IMR-90 (cell line): ENCODE measurements at regions not wholly inside any gene's neighbourhood (a gene's known extent, or its start where the extent isn't known, plus 50 kb on each side); places are given as distances from the start of the nearest gene placed in this dataset.

ENCODE experiments used
- ATAC-seq: fragments of 200-7000 bp; cut with Tn5 transposase; 2 replicates; pipeline ENCODE4 v1.9.1; 2020; ENCODE audit warnings: low read depth, mild to moderate bottlenecking, moderate library complexity
- BruUV-seq: library from RNA; stranded (reverse); fragments of 400-500 nt; replicated peaks from 2 replicates; lab custom pipeline; 2021; lab: Mats Ljungman, UMichigan
- CTCF ChIA-PET: fragments of 300-600 bp; formaldehyde crosslinking; extraction: SDS; loops from one replicate; lab custom pipeline; 2021; ENCODE audit warnings: antibody characterized with exemption; lab: Yijun Ruan, JAX
- POLR2A ChIA-PET: fragments of 300-600 bp; sonication (Branson Sonifier 250); formaldehyde crosslinking; loops from one replicate; lab custom pipeline; 2022; ENCODE audit warnings: antibody characterized with exemption; ENCODE audit not compliant: unreplicated experiment; lab: Charles Lee
- DNase-seq: peaks from one replicate; pipeline ENCODE4 v3.0.0; 2013
- H2AFZ ChIP-seq: replicated peaks from 2 replicates; pipeline ENCODE3; 2013; ENCODE audit warnings: low read length, mild to moderate bottlenecking; ENCODE audit not compliant: poor library complexity
- H2AK5ac ChIP-seq: 2 replicates; pipeline ENCODE4 v1.6.1; 2013; ENCODE audit warnings: low read depth, low read length, inconsistent platforms
- H2AK9ac ChIP-seq: replicated peaks from 2 replicates; pipeline ENCODE3; 2013; ENCODE audit warnings: mild to moderate bottlenecking, low read depth, low read length, moderate library complexity; ENCODE audit not compliant: poor library complexity
- H2BK120ac ChIP-seq: 2 replicates; pipeline ENCODE4 v1.6.1; 2013; ENCODE audit warnings: low read depth, low read length, inconsistent platforms
- H2BK15ac ChIP-seq: 3 replicates; pipeline ENCODE4 v1.6.1; 2013; ENCODE audit warnings: low read depth, low read length, inconsistent platforms
- H2BK20ac ChIP-seq: 2 replicates; pipeline ENCODE4 v1.6.1; 2013; ENCODE audit warnings: low read depth, mild to moderate bottlenecking, inconsistent platforms, low read length, moderate library complexity
- H2BK5ac ChIP-seq: 2 replicates; pipeline ENCODE4 v1.6.1; 2013; ENCODE audit warnings: mild to moderate bottlenecking, low read depth, low read length, inconsistent platforms; ENCODE audit not compliant: poor library complexity, severe bottlenecking
- H3K14ac ChIP-seq: replicated peaks from 2 replicates; pipeline ENCODE4 v1.6.1; 2013; ENCODE audit warnings: low read depth, low read length, inconsistent platforms
- H3K18ac ChIP-seq: 2 replicates; pipeline ENCODE4 v1.6.1; 2013; ENCODE audit warnings: low read depth, low read length, control low read depth
- H3K23ac ChIP-seq: 2 replicates; pipeline ENCODE4 v1.6.1; 2013; ENCODE audit warnings: low read depth, low read length, inconsistent platforms
- H3K27ac ChIP-seq: 2 replicates; pipeline ENCODE4 v1.5.1; 2013; ENCODE audit warnings: mild to moderate bottlenecking, control low read depth, low read length; ENCODE audit not compliant: insufficient read depth
- H3K27me3 ChIP-seq: 2 replicates; pipeline ENCODE4 v1.6.1; 2013; ENCODE audit warnings: low read length; ENCODE audit not compliant: control insufficient read depth, insufficient read depth
- H3K36me3 ChIP-seq: 2 replicates; pipeline ENCODE4 v1.6.1; 2013; ENCODE audit warnings: low read length, mixed read lengths; ENCODE audit not compliant: control insufficient read depth, insufficient read depth
- H3K4ac ChIP-seq: 2 replicates; pipeline ENCODE4 v1.6.1; 2013; ENCODE audit warnings: low read depth, low read length, inconsistent platforms
- H3K4me1 ChIP-seq: 2 replicates; pipeline ENCODE4 v1.6.1; 2013; ENCODE audit warnings: low read length, mixed read lengths; ENCODE audit not compliant: control insufficient read depth, insufficient read depth
- H3K4me2 ChIP-seq: 2 replicates; pipeline ENCODE4 v1.6.1; 2013; ENCODE audit warnings: low read depth, mild to moderate bottlenecking, control low read depth, low read length, moderate library complexity
- H3K4me3 ChIP-seq: 2 replicates; pipeline ENCODE4 v1.5.1; 2013; ENCODE audit warnings: low read depth, mild to moderate bottlenecking, control low read depth, low read length, moderate library complexity; ENCODE audit not compliant: insufficient read depth
- H3K56ac ChIP-seq: 2 replicates; pipeline ENCODE4 v1.6.1; 2013; ENCODE audit warnings: low read length, inconsistent platforms; ENCODE audit not compliant: insufficient read depth; ENCODE audit errors: extremely low read depth
- H3K79me1 ChIP-seq, 2 experiments: 2 replicates each; pipeline ENCODE4 v1.6.1; 2013; ENCODE audit warnings: low read length in 2 of 2, inconsistent platforms in 1 of 2, low read depth in 1 of 2
- H3K9ac ChIP-seq: 2 replicates; pipeline ENCODE4 v1.6.1; 2013; ENCODE audit warnings: low read depth, low read length, control low read depth
- H3K9me1 ChIP-seq: 2 replicates; pipeline ENCODE4 v1.6.1; 2013; ENCODE audit warnings: low read length, inconsistent platforms; ENCODE audit not compliant: insufficient read depth
- H3K9me3 ChIP-seq: 2 replicates; pipeline ENCODE4 v1.6.1; 2013; ENCODE audit warnings: low read length; ENCODE audit not compliant: control insufficient read depth, insufficient read depth
- H4K20me1 ChIP-seq: 2 replicates; pipeline ENCODE4 v1.6.1; 2013; ENCODE audit warnings: low read length, inconsistent platforms; ENCODE audit not compliant: insufficient read depth
- H4K5ac ChIP-seq: 2 replicates; pipeline ENCODE4 v1.6.1; 2013; ENCODE audit warnings: mild to moderate bottlenecking, low read depth, low read length, control low read depth
- H4K8ac ChIP-seq, 2 experiments: 2 replicates each; pipeline ENCODE4 v1.6.1; 2013; ENCODE audit warnings: low read depth in 2 of 2, low read length in 2 of 2, control low read depth in 1 of 2, inconsistent platforms in 1 of 2
- H4K91ac ChIP-seq: 2 replicates; pipeline ENCODE4 v1.6.1; 2013; ENCODE audit warnings: low read depth, low read length, inconsistent platforms; ENCODE audit not compliant: insufficient read depth
- BHLHE40 ChIP-seq: fragments of 150-350 bp; IDR thresholded peaks from 2 replicates; pipeline ENCODE4 v1.6.1; 2016; ENCODE audit warnings: mild to moderate bottlenecking, low read depth, low read length
- CEBPB ChIP-seq: IDR thresholded peaks from 2 replicates; pipeline ENCODE4 v1.6.1; 2012; ENCODE audit warnings: low read depth, low read length, improper control_type of control experiment
- CHD1 ChIP-seq: IDR thresholded peaks from 2 replicates; pipeline ENCODE4 v1.6.1; 2012; ENCODE audit warnings: low read depth, low read length, improper control_type of control experiment
- CTCF ChIP-seq: conservative IDR thresholded peaks from 2 replicates; pipeline ENCODE4 v1.5.1; 2012; ENCODE audit warnings: mild to moderate bottlenecking, low read depth, low read length, improper control_type of control experiment
- ELK1 ChIP-seq: fragments of 150-350 bp; IDR thresholded peaks from 2 replicates; pipeline ENCODE4 v1.6.1; 2016; ENCODE audit warnings: low read depth, mild to moderate bottlenecking, low read length, moderate library complexity, borderline replicate concordance
- FOS ChIP-seq: fragments of 150-350 bp; IDR thresholded peaks from 2 replicates; pipeline ENCODE4 v1.6.1; 2016; ENCODE audit warnings: low read depth, low read length
- MAFK ChIP-seq: IDR thresholded peaks from 2 replicates; pipeline ENCODE4 v1.6.1; 2012; ENCODE audit warnings: low read depth, low read length, improper control_type of control experiment
- MAZ ChIP-seq: IDR thresholded peaks from 2 replicates; pipeline ENCODE4 v1.6.1; 2012; ENCODE audit warnings: low read depth, mild to moderate bottlenecking, low read length, improper control_type of control experiment, moderate library complexity, borderline replicate concordance
- MXI1 ChIP-seq: IDR thresholded peaks from 2 replicates; pipeline ENCODE4 v1.6.1; 2012; ENCODE audit warnings: low read depth, mild to moderate bottlenecking, low read length, moderate library complexity, borderline replicate concordance
- NFE2L2 ChIP-seq: fragments of 150-350 bp; IDR thresholded peaks from 2 replicates; pipeline ENCODE4 v1.6.1; 2016; ENCODE audit warnings: low read depth, mild to moderate bottlenecking, low read length
- POLR2A ChIP-seq: IDR thresholded peaks from 2 replicates; pipeline ENCODE4 v1.6.1; 2012; ENCODE audit warnings: mild to moderate bottlenecking, low read depth, low read length
- RAD21 ChIP-seq: IDR thresholded peaks from 2 replicates; pipeline ENCODE4 v1.6.1; 2012; ENCODE audit warnings: low read length, improper control_type of control experiment
- RCOR1 ChIP-seq: IDR thresholded peaks from 2 replicates; pipeline ENCODE4 v1.6.1; 2012; ENCODE audit warnings: mild to moderate bottlenecking, low read length, improper control_type of control experiment; ENCODE audit not compliant: insufficient replicate concordance
- RFX5 ChIP-seq: IDR thresholded peaks from 2 replicates; pipeline ENCODE4 v1.8.0; 2012; ENCODE audit warnings: low read depth, mild to moderate bottlenecking, low read length, moderate library complexity
- SMC3 ChIP-seq: fragments of 150-350 bp; IDR thresholded peaks from 2 replicates; pipeline ENCODE4 v1.6.1; 2016; ENCODE audit warnings: low read depth, mild to moderate bottlenecking, antibody characterized with exemption, low read length, moderate library complexity
- USF2 ChIP-seq: fragments of 150-350 bp; IDR thresholded peaks from 2 replicates; pipeline ENCODE4 v1.6.1; 2017; ENCODE audit warnings: mild to moderate bottlenecking, antibody characterized with exemption, low read length, low read depth
- WGBS, 2 experiments: methylation state at CpG; one replicate each; pipeline versions ENCODE4 v1.1.5 to v1.1.7; 2013; ENCODE audit warnings: missing lambda C conversion rate in 2 of 2; ENCODE audit not compliant: insufficient read length in 1 of 2; ENCODE audit errors: extremely low coverage in 2 of 2; 5-methylcytosine and 5-hydroxymethylcytosine counted together
- dilution Hi-C: fragments of 300-500 bp; cut with HindIII; formaldehyde crosslinking; loops from one replicate; pipeline ENCODE4 v1.14.3; 2018; ENCODE audit warnings: low sequenced_read_pairs; ENCODE audit not compliant: unreplicated experiment
- in situ Hi-C: fragments of 300-500 bp; cut with MboI; formaldehyde crosslinking; loops from 3 replicates; pipeline ENCODE4 v1.14.3; 2019; ENCODE audit warnings: low sequenced_read_pairs, inconsistent platforms, mixed read lengths
- intact Hi-C: fragments of 100-400 bp; cut with micrococcal nuclease; formaldehyde crosslinking; loops from 2 replicates; pipeline ENCODE4 v1.10.0; 2022

GRCh38 chr16:50461400-50461760 is 86.8 kb upstream of the NKD1 start:
- Histone ChIP-seq H3K23ac (no peak overlapping the region), H3K9ac (no peak overlapping the region), H3K18ac (no peak overlapping the region), H3K14ac (no peak overlapping the region), H3K27ac (no peak overlapping the region), H3K4me3 (no peak overlapping the region), H3K56ac (no peak overlapping the region), H3K4me1 (no peaks in the 10 kb centered on the region), H3K4ac (no peak overlapping the region), H3K9me3 (no peaks in the 10 kb centered on the region), H2BK120ac (no peak overlapping the region), H2AK5ac (no peak overlapping the region), H2BK20ac (no peak overlapping the region), H2BK15ac (no peak overlapping the region), H3K36me3 (no peaks in the 10 kb centered on the region), H4K91ac (no peak overlapping the region), H2AK9ac (no peak overlapping the region), H3K9me1 (no peaks in the 10 kb centered on the region), H3K79me1 (no peaks in the 10 kb centered on the region), H3K4me2 (no peak overlapping the region), H4K8ac (no peak overlapping the region), H3K27me3 (peaks cover 23% of the 10 kb centered on the region), H2AFZ (no peak overlapping the region), H4K20me1 (no peaks in the 10 kb centered on the region), H2BK5ac (no peak overlapping the region), H4K5ac (no peak overlapping the region)
- no peak for TF ChIP-seq FOS
- no peak for TF ChIP-seq SMC3
- no peak for TF ChIP-seq NFE2L2
- TF ChIP-seq RFX5: no peak
- TF ChIP-seq POLR2A: no peak
- no peak for TF ChIP-seq CTCF
- no peak for TF ChIP-seq RCOR1
- no peak for TF ChIP-seq MAZ
- TF ChIP-seq USF2: no peak
- no peak for TF ChIP-seq CHD1
- TF ChIP-seq ELK1: no peak
- no peak for TF ChIP-seq RAD21
- TF ChIP-seq BHLHE40: no peak
- TF ChIP-seq CEBPB: no peak
- TF ChIP-seq MXI1: no peak
- no peak for TF ChIP-seq MAFK
- in situ Hi-C loops (no loop called here), dilution Hi-C loops (no loop called here), intact Hi-C loops (no loop called here)
- DNase-seq (no peak), ATAC-seq (no peak)
- ChIA-PET POLR2A (no interaction called here), CTCF (no interaction called here)
- 100% methylated on average over 1 of the region's 4 CpGs; no CpG with 5 or more reads in 1 of the 2 experiments for WGBS, 2 experiments
- no TSS peak for BruUV-seq
